ENCODE measurements at regions not wholly inside any gene's neighbourhood (a gene's known extent, or its start where the extent isn't known, plus 50 kb on each side); places are given as distances from the start of the nearest gene placed in this dataset.

DNA sequence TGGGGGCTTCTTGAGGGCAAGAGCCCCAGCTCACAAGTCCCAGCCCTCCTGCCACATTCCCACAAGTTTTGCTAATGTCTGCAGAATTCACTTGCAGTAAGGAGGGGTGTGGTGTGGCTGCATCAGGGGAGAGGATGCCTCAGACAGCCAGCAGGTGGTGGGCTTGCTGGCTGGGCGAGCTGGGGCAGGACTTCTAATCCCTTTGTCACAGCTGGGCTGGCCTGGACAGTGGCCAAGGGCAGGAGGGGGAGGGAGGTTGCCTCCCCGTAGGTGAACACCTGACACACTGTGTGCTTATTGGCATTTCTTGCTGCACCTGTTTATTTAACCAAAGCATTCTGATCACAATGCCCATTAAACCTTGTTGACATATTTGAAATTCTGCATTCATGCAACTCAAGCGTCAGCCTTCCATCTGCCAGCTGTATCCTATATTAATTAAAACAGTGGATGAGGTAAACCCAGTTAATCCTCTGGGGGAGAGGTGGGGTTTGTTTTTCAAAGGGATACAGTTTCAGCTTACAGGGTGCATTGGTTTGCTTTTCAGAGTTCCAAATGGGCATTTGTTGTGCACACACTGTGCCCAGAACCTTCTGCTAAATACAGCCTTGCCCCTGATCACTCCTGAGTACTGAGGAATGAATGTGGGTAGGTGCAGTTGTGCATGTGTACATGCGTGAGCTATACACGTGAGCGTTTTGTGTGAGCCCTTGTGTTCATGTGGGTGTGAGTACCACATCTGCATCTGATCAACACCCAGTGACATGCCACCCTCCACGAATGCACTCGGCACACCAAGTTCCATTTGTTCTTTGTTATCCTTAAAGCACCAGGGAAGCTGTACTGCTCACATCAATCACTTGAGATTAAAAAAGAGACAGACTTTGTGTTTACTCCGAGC is 268.7 kb downstream of the XXYLT1 start (continued):
- TF ChIP-seq ZXDB (tag by site-specific recombination; IDR thresholded peaks at IDR 0.05), result 0 out of 2 replicates have a peak, but pooled peaks have one; percentile 49
- TF ChIP-seq SP2 (tag by site-specific recombination; IDR thresholded peaks at IDR 0.05), result peak; percentile 26
- TF ChIP-seq ZNF600 (tag by site-specific recombination; IDR thresholded peaks at IDR 0.05), result peak; percentile 7; the same call in 1 of the 2 replicates
- peak; percentile 83 for TF ChIP-seq KLF1 (tag by site-specific recombination; IDR thresholded peaks at IDR 0.05)
- peak; percentile 44; the same call in 1 of the 2 replicates for TF ChIP-seq ZNF664 (tag by site-specific recombination; IDR thresholded peaks at IDR 0.05)
- peak; percentile 65 for TF ChIP-seq ZFHX2 (tag by site-specific recombination; conservative IDR thresholded peaks at IDR 0.05)
- TF ChIP-seq, protein P1, sequence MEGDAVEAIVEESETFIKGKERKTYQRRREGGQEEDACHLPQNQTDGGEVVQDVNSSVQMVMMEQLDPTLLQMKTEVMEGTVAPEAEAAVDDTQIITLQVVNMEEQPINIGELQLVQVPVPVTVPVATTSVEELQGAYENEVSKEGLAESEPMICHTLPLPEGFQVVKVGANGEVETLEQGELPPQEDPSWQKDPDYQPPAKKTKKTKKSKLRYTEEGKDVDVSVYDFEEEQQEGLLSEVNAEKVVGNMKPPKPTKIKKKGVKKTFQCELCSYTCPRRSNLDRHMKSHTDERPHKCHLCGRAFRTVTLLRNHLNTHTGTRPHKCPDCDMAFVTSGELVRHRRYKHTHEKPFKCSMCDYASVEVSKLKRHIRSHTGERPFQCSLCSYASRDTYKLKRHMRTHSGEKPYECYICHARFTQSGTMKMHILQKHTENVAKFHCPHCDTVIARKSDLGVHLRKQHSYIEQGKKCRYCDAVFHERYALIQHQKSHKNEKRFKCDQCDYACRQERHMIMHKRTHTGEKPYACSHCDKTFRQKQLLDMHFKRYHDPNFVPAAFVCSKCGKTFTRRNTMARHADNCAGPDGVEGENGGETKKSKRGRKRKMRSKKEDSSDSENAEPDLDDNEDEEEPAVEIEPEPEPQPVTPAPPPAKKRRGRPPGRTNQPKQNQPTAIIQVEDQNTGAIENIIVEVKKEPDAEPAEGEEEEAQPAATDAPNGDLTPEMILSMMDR (tag by site-specific recombination; IDR thresholded peaks at IDR 0.05), result peak; percentile 72; the same call in 1 of the 2 replicates
- TF ChIP-seq, protein P2, sequence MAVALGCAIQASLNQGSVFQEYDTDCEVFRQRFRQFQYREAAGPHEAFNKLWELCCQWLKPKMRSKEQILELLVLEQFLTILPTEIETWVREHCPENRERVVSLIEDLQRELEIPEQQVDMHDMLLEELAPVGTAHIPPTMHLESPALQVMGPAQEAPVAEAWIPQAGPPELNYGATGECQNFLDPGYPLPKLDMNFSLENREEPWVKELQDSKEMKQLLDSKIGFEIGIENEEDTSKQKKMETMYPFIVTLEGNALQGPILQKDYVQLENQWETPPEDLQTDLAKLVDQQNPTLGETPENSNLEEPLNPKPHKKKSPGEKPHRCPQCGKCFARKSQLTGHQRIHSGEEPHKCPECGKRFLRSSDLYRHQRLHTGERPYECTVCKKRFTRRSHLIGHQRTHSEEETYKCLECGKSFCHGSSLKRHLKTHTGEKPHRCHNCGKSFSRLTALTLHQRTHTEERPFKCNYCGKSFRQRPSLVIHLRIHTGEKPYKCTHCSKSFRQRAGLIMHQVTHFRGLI (tag by site-specific recombination; IDR thresholded peaks at IDR 0.05), result peak; percentile 74
- TF ChIP-seq, protein P3, sequence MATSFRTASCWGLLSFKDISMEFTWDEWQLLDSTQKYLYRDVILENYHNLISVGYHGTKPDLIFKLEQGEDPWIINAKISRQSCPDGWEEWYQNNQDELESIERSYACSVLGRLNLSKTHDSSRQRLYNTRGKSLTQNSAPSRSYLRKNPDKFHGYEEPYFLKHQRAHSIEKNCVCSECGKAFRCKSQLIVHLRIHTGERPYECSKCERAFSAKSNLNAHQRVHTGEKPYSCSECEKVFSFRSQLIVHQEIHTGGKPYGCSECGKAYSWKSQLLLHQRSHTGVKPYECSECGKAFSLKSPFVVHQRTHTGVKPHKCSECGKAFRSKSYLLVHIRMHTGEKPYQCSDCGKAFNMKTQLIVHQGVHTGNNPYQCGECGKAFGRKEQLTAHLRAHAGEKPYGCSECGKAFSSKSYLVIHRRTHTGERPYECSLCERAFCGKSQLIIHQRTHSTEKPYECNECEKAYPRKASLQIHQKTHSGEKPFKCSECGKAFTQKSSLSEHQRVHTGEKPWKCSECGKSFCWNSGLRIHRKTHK (tag by site-specific recombination; IDR thresholded peaks at IDR 0.05), result no peak
- TF ChIP-seq, protein P4, sequence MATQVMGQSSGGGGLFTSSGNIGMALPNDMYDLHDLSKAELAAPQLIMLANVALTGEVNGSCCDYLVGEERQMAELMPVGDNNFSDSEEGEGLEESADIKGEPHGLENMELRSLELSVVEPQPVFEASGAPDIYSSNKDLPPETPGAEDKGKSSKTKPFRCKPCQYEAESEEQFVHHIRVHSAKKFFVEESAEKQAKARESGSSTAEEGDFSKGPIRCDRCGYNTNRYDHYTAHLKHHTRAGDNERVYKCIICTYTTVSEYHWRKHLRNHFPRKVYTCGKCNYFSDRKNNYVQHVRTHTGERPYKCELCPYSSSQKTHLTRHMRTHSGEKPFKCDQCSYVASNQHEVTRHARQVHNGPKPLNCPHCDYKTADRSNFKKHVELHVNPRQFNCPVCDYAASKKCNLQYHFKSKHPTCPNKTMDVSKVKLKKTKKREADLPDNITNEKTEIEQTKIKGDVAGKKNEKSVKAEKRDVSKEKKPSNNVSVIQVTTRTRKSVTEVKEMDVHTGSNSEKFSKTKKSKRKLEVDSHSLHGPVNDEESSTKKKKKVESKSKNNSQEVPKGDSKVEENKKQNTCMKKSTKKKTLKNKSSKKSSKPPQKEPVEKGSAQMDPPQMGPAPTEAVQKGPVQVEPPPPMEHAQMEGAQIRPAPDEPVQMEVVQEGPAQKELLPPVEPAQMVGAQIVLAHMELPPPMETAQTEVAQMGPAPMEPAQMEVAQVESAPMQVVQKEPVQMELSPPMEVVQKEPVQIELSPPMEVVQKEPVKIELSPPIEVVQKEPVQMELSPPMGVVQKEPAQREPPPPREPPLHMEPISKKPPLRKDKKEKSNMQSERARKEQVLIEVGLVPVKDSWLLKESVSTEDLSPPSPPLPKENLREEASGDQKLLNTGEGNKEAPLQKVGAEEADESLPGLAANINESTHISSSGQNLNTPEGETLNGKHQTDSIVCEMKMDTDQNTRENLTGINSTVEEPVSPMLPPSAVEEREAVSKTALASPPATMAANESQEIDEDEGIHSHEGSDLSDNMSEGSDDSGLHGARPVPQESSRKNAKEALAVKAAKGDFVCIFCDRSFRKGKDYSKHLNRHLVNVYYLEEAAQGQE (tag by site-specific recombination; IDR thresholded peaks at IDR 0.05), result 0 out of 2 replicates have a peak, but pooled peaks have one; percentile 32
- TF ChIP-seq ZNF558 (tag by site-specific recombination; IDR thresholded peaks at IDR 0.05), result peak; percentile 45; the same call in 1 of the 2 replicates
- 0 out of 2 replicates have a peak, but pooled peaks have one; percentile 19 for TF ChIP-seq ZNF394 (tag by site-specific recombination; IDR thresholded peaks at IDR 0.05; ENCODE audit: borderline replicate concordance)
- peak; percentile 74 for TF ChIP-seq IKZF3 (tag by site-specific recombination; IDR thresholded peaks at IDR 0.05)
- TF ChIP-seq, protein P5, sequence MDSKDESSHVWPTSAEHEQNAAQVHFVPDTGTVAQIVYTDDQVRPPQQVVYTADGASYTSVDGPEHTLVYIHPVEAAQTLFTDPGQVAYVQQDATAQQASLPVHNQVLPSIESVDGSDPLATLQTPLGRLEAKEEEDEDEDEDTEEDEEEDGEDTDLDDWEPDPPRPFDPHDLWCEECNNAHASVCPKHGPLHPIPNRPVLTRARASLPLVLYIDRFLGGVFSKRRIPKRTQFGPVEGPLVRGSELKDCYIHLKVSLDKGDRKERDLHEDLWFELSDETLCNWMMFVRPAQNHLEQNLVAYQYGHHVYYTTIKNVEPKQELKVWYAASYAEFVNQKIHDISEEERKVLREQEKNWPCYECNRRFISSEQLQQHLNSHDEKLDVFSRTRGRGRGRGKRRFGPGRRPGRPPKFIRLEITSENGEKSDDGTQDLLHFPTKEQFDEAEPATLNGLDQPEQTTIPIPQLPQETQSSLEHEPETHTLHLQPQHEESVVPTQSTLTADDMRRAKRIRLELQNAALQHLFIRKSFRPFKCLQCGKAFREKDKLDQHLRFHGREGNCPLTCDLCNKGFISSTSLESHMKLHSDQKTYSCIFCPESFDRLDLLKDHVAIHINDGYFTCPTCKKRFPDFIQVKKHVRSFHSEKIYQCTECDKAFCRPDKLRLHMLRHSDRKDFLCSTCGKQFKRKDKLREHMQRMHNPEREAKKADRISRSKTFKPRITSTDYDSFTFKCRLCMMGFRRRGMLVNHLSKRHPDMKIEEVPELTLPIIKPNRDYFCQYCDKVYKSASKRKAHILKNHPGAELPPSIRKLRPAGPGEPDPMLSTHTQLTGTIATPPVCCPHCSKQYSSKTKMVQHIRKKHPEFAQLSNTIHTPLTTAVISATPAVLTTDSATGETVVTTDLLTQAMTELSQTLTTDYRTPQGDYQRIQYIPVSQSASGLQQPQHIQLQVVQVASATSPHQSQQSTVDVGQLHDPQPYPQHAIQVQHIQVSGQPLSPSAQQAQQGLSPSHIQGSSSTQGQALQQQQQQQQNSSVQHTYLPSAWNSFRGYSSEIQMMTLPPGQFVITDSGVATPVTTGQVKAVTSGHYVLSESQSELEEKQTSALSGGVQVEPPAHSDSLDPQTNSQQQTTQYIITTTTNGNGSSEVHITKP (tag by site-specific recombination; IDR thresholded peaks at IDR 0.05), result peak; percentile 48; the same call in 1 of the 2 replicates
- peak; percentile 47; the same call in 1 of the 2 replicates for TF ChIP-seq ZNF660 (tag by site-specific recombination; IDR thresholded peaks at IDR 0.05)
- no peak for TF ChIP-seq ZNF585B (tag by site-specific recombination; IDR thresholded peaks at IDR 0.05)
- no peak for TF ChIP-seq ZNF426 (tag by site-specific recombination; IDR thresholded peaks at IDR 0.05)
- TF ChIP-seq ZFP69B (tag by site-specific recombination; IDR thresholded peaks at IDR 0.05), result 0 out of 2 replicates have a peak, but pooled peaks have one; percentile 24
- TF ChIP-seq, protein P6, sequence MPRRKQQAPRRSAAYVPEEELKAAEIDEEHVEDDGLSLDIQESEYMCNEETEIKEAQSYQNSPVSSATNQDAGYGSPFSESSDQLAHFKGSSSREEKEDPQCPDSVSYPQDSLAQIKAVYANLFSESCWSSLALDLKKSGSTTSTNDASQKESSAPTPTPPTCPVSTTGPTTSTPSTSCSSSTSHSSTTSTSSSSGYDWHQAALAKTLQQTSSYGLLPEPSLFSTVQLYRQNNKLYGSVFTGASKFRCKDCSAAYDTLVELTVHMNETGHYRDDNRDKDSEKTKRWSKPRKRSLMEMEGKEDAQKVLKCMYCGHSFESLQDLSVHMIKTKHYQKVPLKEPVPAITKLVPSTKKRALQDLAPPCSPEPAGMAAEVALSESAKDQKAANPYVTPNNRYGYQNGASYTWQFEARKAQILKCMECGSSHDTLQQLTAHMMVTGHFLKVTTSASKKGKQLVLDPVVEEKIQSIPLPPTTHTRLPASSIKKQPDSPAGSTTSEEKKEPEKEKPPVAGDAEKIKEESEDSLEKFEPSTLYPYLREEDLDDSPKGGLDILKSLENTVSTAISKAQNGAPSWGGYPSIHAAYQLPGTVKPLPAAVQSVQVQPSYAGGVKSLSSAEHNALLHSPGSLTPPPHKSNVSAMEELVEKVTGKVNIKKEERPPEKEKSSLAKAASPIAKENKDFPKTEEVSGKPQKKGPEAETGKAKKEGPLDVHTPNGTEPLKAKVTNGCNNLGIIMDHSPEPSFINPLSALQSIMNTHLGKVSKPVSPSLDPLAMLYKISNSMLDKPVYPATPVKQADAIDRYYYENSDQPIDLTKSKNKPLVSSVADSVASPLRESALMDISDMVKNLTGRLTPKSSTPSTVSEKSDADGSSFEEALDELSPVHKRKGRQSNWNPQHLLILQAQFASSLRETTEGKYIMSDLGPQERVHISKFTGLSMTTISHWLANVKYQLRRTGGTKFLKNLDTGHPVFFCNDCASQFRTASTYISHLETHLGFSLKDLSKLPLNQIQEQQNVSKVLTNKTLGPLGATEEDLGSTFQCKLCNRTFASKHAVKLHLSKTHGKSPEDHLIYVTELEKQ (tag by site-specific recombination; IDR thresholded peaks at IDR 0.05; ENCODE audit: borderline replicate concordance), result peak; percentile 88
- no peak for TF ChIP-seq ZNF112 (tag by site-specific recombination; IDR thresholded peaks at IDR 0.05)
- peak; percentile 48 for TF ChIP-seq KLF9 (tag by site-specific recombination; IDR thresholded peaks at IDR 0.05; ENCODE audit: low read depth)
